SK-N-SH (cell line): ENCODE measurements at regions not wholly inside any gene's neighbourhood (a gene's known extent, or its start where the extent isn't known, plus 50 kb on each side); places are given as distances from the start of the nearest gene placed in this dataset.

Experiments
- CTCF ChIA-PET: fragments of 300-600, 350-600 bp; formaldehyde crosslinking; extraction: SDS; loops from one replicate; lab custom pipeline; 2021; lab: Yijun Ruan, JAX
- POLR2A ChIA-PET: fragments of 350-600 bp; sonication (Branson Sonifier 250); formaldehyde crosslinking; extraction: SDS; loops from one replicate; lab custom pipeline; 2020; ENCODE audit warnings: antibody characterized with exemption, inconsistent platforms; lab: Yijun Ruan, JAX
- DNase-seq: peaks from one replicate; pipeline ENCODE4 v3.0.0; 2012
- H2AFZ ChIP-seq: fragments of 200-600 bp; sonication (generic); 2 replicates; pipeline ENCODE4 v1.8.1; 2016; ENCODE audit warnings: antibody characterized with exemption, mild to moderate bottlenecking, low read depth
- H3F3A ChIP-seq: fragments of 200-600 bp; sonication (generic); replicated peaks from 2 replicates; pipeline ENCODE3; 2016; ENCODE audit warnings: antibody characterized with exemption, mild to moderate bottlenecking; ENCODE audit not compliant: insufficient read depth
- H3K27ac ChIP-seq, 2 experiments: fragments of 200-500 bp in 1 of 2; fragments of 200-600 bp in 1 of 2; sonication (Bioruptor generic) in 1 of 2; sonication (generic), shearing (Covaris generic) in 1 of 2; 2 replicates each; pipeline versions ENCODE4 v1.5.1 to v1.6.1; 2014 to 2016; ENCODE audit warnings: low read depth in 2 of 2, inconsistent platforms in 1 of 2, low read length in 1 of 2, mild to moderate bottlenecking in 1 of 2, mixed read lengths in 1 of 2
- H3K27me3 ChIP-seq: fragments of 200-600 bp; sonication (generic), shearing (Covaris generic); 2 replicates; pipeline ENCODE4 v1.6.1; 2016; ENCODE audit warnings: mixed run types; ENCODE audit not compliant: insufficient read depth
- H3K36me3 ChIP-seq, 2 experiments: fragments of 200-500 bp in 1 of 2; fragments of 200-600 bp in 1 of 2; sonication (Bioruptor generic) in 1 of 2; sonication (generic) in 1 of 2; replicated peaks in 1 of 2; 2 replicates each; pipeline versions ENCODE3 to v1.5.1; 2014 to 2016; ENCODE audit warnings: low read length in 1 of 2, mild to moderate bottlenecking in 1 of 2; ENCODE audit not compliant: insufficient read depth in 2 of 2, control insufficient read depth in 1 of 2
- H3K4me1 ChIP-seq, 2 experiments: fragments of 200-500 bp in 1 of 2; fragments of 200-600 bp in 1 of 2; sonication (Bioruptor generic) in 1 of 2; sonication (generic), shearing (Covaris generic) in 1 of 2; 2 replicates each; pipeline versions ENCODE4 v1.5.1 to v1.6.1; 2014 to 2016; ENCODE audit warnings: low read depth in 1 of 2, low read length in 1 of 2, mixed run types in 1 of 2; ENCODE audit not compliant: insufficient read depth in 2 of 2, control insufficient read depth in 1 of 2
- H3K4me2 ChIP-seq: fragments of 200-600 bp; sonication (generic), shearing (Covaris generic); 2 replicates; pipeline ENCODE4 v1.6.1; 2017; ENCODE audit warnings: mixed run types
- H3K4me3 ChIP-seq, 2 experiments: fragments of 200-500 bp in 1 of 2; fragments of 200-600 bp in 1 of 2; sonication (Bioruptor generic) in 1 of 2; sonication (generic), shearing (Covaris generic) in 1 of 2; 2 replicates each; pipeline versions ENCODE4 v1.5.1 to v1.8.1; 2014 to 2016; ENCODE audit warnings: low read depth in 2 of 2, inconsistent platforms in 1 of 2, low read length in 1 of 2, mild to moderate bottlenecking in 1 of 2, mixed read lengths in 1 of 2, moderate library complexity in 1 of 2
- H3K79me2 ChIP-seq: fragments of 200-600 bp; sonication (generic); 2 replicates; pipeline ENCODE4 v1.8.1; 2017; ENCODE audit warnings: mild to moderate bottlenecking; ENCODE audit not compliant: insufficient read depth
- H3K9ac ChIP-seq: fragments of 200-600 bp; sonication (generic); 2 replicates; pipeline ENCODE4 v1.6.1; 2017; ENCODE audit warnings: mixed run types
- H3K9me2 ChIP-seq: fragments of 200-600 bp; sonication (generic); 2 replicates; pipeline ENCODE4 v1.6.1; 2017; ENCODE audit warnings: mixed run types
- H3K9me3 ChIP-seq: fragments of 200-600 bp; sonication (generic); 2 replicates; pipeline ENCODE4 v1.6.1; 2017; ENCODE audit warnings: mixed run types, mild to moderate bottlenecking, moderate library complexity
- H4K20me1 ChIP-seq: fragments of 200-600 bp; sonication (generic); 2 replicates; pipeline ENCODE4 v1.6.1; 2017; ENCODE audit warnings: mild to moderate bottlenecking, mixed run types; ENCODE audit not compliant: insufficient read depth
- CHD2 ChIP-seq: fragments of 150-350 bp; IDR thresholded peaks from 2 replicates; pipeline ENCODE4 v1.6.1; 2018; ENCODE audit warnings: low read length; ENCODE audit not compliant: partially characterized antibody
- CTCF ChIP-seq: fragments of 200-600 bp; sonication (generic); IDR thresholded peaks from 2 replicates; pipeline ENCODE4 v1.6.1; 2017; ENCODE audit warnings: antibody characterized with exemption, mild to moderate bottlenecking, moderate library complexity
- EZH2phosphoT487 ChIP-seq: fragments of 200-600 bp; sonication (generic); IDR thresholded peaks from 2 replicates; pipeline ENCODE4 v1.6.1; 2017; ENCODE audit warnings: low read depth, mixed run types, mild to moderate bottlenecking, antibody characterized with exemption, moderate library complexity, borderline replicate concordance
- GATA2 ChIP-seq: sonication (generic); formaldehyde crosslinking; IDR thresholded peaks from 2 replicates; pipeline ENCODE4 v1.5.0; 2020; ENCODE audit warnings: mild to moderate bottlenecking, missing genetic modification reagents
- JUND ChIP-seq: IDR thresholded peaks from 2 replicates; pipeline ENCODE4 v1.4.0; 2012
- MXI1 ChIP-seq: IDR thresholded peaks from 2 replicates; pipeline ENCODE4 v1.6.1; 2012; ENCODE audit warnings: mild to moderate bottlenecking, low read depth, low read length, improper control_type of control experiment
- NRF1 ChIP-seq: IDR thresholded peaks from 2 replicates; pipeline ENCODE4 v1.6.1; 2012; ENCODE audit warnings: low read depth, mild to moderate bottlenecking, low read length
- RCOR1 ChIP-seq: fragments of 150-350 bp; IDR thresholded peaks from 2 replicates; pipeline ENCODE4 v1.6.1; 2017; ENCODE audit warnings: antibody characterized with exemption, low read length
- SIN3A ChIP-seq: IDR thresholded peaks from 2 replicates; pipeline ENCODE4 v1.6.1; 2012; ENCODE audit warnings: low read depth, mild to moderate bottlenecking, low read length, moderate library complexity, borderline replicate concordance
- SMC3 ChIP-seq: IDR thresholded peaks from 2 replicates; pipeline ENCODE4 v1.6.1; 2012; ENCODE audit warnings: low read depth, low read length, improper control_type of control experiment
- TAF1 ChIP-seq: IDR thresholded peaks from 2 replicates; pipeline ENCODE4 v1.6.1; 2012; ENCODE audit warnings: low read depth, mild to moderate bottlenecking, low read length, moderate library complexity, borderline replicate concordance
- TCF12 ChIP-seq: IDR thresholded peaks from 2 replicates; pipeline ENCODE4 v1.4.0; 2012
- TEAD4 ChIP-seq: IDR thresholded peaks from 2 replicates; pipeline ENCODE4 v1.4.0; 2012; ENCODE audit warnings: mild to moderate bottlenecking, borderline replicate concordance; ENCODE audit not compliant: insufficient read depth
- WGBS: methylation state at CpG from one replicate; pipeline ENCODE4 v1.1.6; 2017; ENCODE audit warnings: low lambda C conversion rate; 5-methylcytosine and 5-hydroxymethylcytosine counted together
- TF ChIP-seq, protein P1 (sequence below): IDR thresholded peaks from 2 replicates; pipeline ENCODE4 v1.6.1; 2012; ENCODE audit warnings: mild to moderate bottlenecking, low read depth, low read length, moderate library complexity

GRCh38 chr6:21360336-21360735 lies 233.2 kb upstream of the SOX4 start:
- Histone ChIP-seq H3K9ac (no peak overlapping the region), H3K27me3 (no peaks in the 10 kb centered on the region), H3K9me2 (no peaks in the 10 kb centered on the region), H4K20me1 (no peaks in the 10 kb centered on the region), H3F3A (no peaks in the 10 kb centered on the region), H3K4me1 (no peaks in the 10 kb centered on the region; a peak in 1 of 4 replicates), H2AFZ (no peak overlapping the region)
- POLR2A ChIA-PET: no interaction called here
- CTCF ChIA-PET: interaction anchor here (0.8 to 1.7 kb wide), 2 partner anchors 9 to 22 kb away, joined by 3 to 7 read pairs; no protein-coding TSS in a partner anchor
- no peak for DNase-seq
- no peak for TF ChIP-seq CHD2
- TF ChIP-seq, protein P1, sequence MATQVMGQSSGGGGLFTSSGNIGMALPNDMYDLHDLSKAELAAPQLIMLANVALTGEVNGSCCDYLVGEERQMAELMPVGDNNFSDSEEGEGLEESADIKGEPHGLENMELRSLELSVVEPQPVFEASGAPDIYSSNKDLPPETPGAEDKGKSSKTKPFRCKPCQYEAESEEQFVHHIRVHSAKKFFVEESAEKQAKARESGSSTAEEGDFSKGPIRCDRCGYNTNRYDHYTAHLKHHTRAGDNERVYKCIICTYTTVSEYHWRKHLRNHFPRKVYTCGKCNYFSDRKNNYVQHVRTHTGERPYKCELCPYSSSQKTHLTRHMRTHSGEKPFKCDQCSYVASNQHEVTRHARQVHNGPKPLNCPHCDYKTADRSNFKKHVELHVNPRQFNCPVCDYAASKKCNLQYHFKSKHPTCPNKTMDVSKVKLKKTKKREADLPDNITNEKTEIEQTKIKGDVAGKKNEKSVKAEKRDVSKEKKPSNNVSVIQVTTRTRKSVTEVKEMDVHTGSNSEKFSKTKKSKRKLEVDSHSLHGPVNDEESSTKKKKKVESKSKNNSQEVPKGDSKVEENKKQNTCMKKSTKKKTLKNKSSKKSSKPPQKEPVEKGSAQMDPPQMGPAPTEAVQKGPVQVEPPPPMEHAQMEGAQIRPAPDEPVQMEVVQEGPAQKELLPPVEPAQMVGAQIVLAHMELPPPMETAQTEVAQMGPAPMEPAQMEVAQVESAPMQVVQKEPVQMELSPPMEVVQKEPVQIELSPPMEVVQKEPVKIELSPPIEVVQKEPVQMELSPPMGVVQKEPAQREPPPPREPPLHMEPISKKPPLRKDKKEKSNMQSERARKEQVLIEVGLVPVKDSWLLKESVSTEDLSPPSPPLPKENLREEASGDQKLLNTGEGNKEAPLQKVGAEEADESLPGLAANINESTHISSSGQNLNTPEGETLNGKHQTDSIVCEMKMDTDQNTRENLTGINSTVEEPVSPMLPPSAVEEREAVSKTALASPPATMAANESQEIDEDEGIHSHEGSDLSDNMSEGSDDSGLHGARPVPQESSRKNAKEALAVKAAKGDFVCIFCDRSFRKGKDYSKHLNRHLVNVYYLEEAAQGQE: no peak
- no peak for TF ChIP-seq TEAD4
- TF ChIP-seq TAF1: no peak
- TF ChIP-seq MXI1: no peak
- TF ChIP-seq TCF12: no peak
- TF ChIP-seq, all 33 proteins: peak for 0
- H3K27ac ChIP-seq: no peak overlapping the region
- H3K79me2 ChIP-seq: no peaks in the 10 kb centered on the region
- H3K4me2 ChIP-seq: no peak overlapping the region
- 89% methylated on average over 6 of the region's 6 CpGs for WGBS
- no peaks in the 10 kb centered on the region for H3K36me3 ChIP-seq
- no peak overlapping the region for H3K4me3 ChIP-seq
- H3K9me3 ChIP-seq: no peaks in the 10 kb centered on the region

GRCh38 chr6:21367148-21367547 lies 226.4 kb upstream of the SOX4 start:
- WGBS: 100% methylated on average over 4 of the region's 4 CpGs
- no peak overlapping the region for H3K9ac ChIP-seq
- POLR2A ChIA-PET: no interaction called here
- H3K79me2 ChIP-seq: no peaks in the 10 kb centered on the region
- H3K4me1 ChIP-seq: peaks cover 0 to 6% of the 10 kb centered on the region in 2 experiments; a peak in 1 of 4 replicates
- H3K9me2 ChIP-seq: no peaks in the 10 kb centered on the region
- H3K27ac ChIP-seq: no peak overlapping the region
- no peaks in the 10 kb centered on the region for H3F3A ChIP-seq
- DNase-seq: no peak
- CTCF ChIA-PET: no interaction called here
- H3K27me3 ChIP-seq: no peaks in the 10 kb centered on the region; the same call in 1 of the 2 replicates
- no peaks in the 10 kb centered on the region for H3K9me3 ChIP-seq
- no peak overlapping the region for H2AFZ ChIP-seq
- H3K4me2 ChIP-seq: no peak overlapping the region
- no peaks in the 10 kb centered on the region for H4K20me1 ChIP-seq
- H3K4me3 ChIP-seq: no peak overlapping the region
- TF ChIP-seq NRF1 (no peak), GATA2 (CRISPR knock-in tag) (no peak), MXI1 (no peak), JUND (no peak), SMC3 (no peak), SIN3A (no peak), TCF12 (no peak), RCOR1 (no peak), CTCF (no peak), CHD2 (no peak), EZH2phosphoT487 (no peak)
- TF ChIP-seq, all 33 proteins: peak for 0
- no peaks in the 10 kb centered on the region for H3K36me3 ChIP-seq
